HG03280 (cell line): ENCODE measurements at regions not wholly inside any gene's neighbourhood (a gene's known extent, or its start where the extent isn't known, plus 50 kb on each side); places are given as distances from the start of the nearest gene placed in this dataset.

Experiments used
- ATAC-seq: cut with Tn5 transposase; IDR thresholded peaks from one replicate; pipeline ENCODE4 v1.9.1; 2021; ENCODE audit warnings: mild to moderate bottlenecking, moderate library complexity; ENCODE audit not compliant: unreplicated experiment

DNA sequence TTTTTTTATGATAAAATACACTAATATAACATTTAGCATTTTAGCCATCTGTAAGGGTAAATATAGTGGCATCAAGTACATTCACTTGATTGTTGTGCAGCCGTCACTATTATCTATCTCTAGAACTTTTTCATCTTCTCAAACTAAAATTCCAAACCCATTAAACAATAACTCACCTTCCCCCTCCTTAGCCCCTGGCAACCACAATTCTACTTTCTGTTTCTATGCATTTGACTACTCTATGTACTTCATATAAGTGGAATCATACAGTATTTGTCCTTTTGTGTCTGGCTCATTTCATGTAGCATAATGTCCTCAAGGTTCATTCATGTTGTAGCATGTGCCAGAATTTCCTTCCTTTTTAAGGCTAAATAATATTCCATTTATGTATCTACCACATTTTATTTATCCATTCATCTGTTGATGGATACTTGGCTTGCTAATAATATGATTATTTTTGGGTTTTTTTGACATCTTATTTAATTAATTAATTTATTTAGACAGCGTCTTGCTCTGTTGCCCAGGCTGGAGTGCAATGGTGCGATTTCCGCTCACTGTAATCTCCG, 69.6 kb upstream of the MACF1 start:
- no peak for ATAC-seq

DNA sequence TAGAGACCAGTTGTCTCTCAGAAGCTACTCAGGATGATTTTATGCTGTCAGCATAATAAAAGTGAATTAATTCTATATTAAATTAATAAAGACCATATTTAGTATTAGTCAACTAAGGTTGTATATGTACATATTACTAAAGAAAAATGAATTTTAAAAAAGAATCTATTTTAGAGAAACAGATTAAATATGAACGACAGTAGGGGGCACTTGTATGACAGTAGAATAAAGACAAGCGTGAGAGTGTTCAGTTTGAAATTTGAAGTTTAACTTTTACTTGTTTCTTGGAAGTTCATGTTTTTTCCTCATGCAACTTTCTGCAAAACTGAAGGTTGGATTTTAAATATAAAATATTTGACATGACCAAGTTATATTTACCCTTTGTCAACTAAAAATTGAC, 67.9 kb upstream of the MACF1 start:
- no peak for ATAC-seq

DNA sequence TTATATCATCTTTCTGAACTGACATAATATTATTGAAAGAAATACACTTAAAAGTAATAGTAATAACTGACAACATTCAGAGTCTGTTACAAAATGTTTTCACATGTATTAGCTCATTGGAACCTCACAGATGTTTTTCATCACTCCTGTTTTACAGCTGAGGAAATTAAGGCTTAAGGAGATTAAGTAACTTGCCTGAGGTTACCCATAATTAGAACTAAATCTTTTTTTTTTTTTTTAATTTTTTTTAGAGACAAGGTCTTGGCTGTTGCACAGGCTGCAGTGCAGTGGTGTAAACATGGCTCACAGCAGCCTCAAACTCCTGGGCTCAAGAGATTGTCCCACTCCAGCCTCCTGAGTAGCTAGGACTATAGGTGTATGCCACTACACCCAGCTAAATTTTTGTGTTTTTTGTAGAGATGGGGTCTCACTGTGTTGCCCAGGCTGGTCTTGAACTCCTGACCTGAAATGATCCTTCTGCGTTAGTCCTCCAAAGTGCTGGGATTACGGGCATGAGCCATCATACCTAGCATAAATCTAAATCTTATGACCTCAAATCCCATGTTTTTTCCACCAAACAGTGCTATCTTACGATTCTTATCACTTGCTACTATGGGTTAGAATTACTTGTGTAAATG, 64.7 kb upstream of the MACF1 start:
- ATAC-seq = no peak

DNA sequence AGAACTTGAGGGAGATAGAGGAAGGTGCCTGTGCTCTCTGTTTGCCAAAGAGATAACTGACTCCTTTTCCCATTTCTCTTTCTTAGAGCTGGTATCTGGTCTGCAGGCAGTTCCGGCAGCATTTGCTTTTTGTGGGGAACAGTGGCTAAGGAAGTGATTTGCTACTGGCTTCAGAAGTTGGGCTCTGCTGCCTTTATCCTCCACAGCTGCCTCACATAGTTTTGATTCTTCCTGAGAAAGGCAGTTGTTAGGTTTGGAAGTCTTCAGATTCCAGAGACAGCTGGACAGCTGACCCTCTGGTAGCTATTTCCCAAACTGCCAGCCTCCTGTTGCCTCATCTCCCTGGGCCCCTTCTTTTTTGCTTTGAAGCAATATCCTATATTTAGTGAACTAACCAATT, 62.6 kb upstream of the MACF1 start:
- ATAC-seq = no peak

DNA sequence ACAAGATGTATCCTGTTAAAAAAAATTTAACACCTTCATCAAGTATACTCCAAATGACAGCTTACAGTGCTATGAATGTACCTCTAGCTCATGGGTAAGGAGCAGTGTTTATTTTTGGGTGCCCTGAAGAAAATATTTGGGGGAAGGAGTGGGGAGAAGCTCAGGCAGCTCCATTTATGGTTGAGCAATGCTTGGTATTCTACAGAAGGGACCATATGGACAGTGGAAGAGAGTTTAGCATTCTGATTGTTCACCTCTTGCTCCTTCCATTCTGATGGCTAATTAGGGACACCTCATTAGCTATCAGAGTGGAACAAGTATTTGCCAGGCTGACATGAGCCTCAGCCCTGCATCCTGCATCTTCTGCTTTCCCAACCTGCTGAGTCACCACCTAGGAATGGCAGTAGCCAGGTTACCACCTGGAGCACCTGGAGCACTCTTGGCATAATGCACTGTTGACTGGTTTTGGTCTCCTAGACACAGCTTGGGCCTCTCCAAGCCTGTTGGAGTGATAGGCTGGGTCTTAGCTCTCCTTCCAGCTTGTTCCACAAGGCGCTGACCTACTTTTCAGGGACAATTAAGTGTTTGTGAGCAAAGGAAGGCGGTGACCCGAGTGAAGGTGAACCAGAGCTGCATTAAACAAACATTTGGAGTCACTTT, 62.0 kb upstream of the MACF1 start:
- no peak for ATAC-seq

DNA sequence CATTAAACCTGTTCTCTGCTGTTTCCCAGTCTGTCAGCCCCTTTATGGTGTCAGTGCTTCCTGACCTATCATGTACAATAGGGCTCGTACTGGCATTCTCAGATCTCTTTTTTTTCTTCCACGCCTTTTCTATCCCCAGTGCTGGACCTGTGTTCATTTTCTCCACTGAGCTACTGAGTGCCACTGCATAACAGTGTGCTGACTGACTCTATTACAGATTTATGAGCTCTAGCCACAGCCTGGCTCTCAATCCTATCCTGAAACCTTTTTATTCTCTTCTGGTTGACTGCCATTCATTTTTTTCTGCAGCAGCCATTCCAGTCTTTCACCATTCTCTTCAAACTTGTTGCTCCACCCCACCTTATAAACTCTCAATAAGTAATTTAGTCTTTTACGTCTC, 59.6 kb upstream of the MACF1 start:
- no peak for ATAC-seq

DNA sequence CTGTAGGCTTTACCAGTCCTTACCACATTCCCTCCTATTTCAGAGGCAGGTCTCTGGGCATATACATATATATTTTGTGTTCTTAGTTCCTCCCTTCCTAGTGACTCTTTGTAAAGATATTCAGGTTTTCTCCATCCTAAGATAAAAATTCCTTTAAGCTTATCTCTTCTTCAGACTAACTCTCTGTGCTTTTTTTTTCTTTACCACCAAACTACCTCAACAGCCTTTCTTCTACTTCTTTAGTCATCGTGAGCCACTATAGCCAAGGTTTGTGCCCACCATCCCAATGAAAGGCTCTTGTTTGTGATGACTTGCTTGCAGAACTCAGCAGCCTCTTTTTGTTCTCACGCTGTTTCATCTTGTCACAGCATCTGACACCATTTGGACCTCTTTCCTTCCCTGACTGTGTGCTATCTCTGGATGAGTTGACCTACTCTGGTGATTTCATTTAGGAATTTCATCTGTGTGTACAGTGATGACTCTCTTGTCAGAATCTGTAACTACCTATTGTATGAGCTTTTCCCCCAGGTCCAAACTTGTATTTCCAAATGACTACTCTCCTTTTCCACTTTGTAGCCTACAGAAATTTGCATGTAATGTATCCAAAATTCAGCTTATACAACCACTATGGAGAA, 59.0 kb upstream of the MACF1 start:
- no peak for ATAC-seq

DNA sequence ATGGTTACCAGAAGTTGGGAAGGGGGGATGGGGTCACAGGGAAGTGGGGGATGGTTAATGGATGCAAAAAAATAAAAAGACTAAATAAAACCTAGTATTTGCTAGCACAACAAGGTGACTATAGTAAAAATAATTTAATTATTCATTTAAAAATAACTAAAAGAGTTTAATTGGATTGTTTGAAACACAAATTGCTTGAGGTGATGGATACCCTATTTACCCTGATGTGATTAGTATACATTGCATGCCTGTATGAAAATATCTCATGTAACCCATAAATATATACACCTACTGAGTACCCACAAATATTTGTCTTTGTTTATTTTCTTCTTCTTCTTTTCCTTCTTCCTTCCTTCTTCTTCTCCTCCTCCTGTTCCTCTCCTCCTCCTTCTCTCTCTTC, 57.8 kb upstream of the MACF1 start:
- no peak for ATAC-seq

DNA sequence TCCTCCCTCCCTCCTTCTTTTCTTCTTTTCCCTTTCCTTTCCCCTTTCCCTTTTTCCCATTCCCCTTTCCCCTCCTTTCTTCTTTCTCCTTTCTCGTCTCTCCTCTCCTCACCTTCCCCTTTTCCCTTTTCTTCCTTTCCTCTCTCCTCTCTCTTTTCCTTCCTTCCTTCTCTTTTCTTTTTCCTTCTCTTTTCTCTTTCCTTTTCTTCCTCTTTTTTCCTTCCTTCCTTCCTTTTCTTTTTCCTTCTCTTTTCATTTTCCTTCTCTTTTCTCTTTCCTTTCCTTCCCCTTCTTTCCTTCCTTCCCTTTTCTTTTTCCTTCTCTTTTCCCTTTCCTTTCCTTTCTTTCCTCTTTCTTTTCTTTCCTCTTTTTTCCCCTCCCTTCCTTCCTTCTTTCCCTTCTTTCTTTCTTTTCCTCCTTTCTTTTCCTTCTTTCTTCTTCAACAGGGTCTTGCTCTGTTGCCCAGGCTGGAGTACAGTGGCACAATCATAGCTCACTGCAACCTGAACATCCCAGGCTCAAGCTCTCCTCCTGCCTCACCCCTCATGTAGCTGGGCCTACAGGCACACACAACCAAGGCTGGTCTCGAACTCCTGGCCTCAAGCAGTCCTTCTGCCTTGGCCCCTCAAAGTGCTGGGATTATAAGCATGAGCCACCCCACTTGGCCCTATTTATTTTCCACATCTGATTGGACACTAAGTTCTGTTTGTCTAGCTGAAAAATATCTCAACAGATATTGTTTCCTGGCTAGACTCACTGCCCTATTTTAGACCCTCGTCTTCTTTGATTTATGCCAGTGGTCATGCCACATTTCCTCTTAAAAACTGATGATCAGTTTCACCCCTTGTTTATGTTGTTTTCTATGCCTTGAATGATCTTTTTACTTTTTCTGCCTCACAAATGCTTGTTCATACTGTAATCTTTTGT, 57.1 kb upstream of the MACF1 start:
- no peak for ATAC-seq

DNA sequence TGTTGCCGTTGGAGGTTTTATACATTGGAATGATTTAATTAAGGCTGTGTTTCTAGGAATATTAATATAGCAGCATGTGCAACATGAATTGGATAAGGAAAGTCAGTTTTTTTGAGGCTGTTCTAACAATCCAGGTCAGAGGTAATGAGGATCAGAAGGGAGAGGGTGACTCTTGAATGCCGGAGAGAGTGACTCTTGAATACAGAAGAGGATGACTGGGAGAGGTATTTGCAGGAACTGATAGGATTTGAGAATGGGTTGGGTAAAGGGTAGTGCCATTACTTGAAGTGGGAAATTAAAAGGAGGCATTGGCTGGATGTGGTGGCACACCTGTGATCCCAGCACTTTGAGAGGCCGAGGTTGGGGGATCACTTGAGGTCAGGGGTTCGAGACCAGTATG, 55.6 kb upstream of the MACF1 start:
- no peak for ATAC-seq

DNA sequence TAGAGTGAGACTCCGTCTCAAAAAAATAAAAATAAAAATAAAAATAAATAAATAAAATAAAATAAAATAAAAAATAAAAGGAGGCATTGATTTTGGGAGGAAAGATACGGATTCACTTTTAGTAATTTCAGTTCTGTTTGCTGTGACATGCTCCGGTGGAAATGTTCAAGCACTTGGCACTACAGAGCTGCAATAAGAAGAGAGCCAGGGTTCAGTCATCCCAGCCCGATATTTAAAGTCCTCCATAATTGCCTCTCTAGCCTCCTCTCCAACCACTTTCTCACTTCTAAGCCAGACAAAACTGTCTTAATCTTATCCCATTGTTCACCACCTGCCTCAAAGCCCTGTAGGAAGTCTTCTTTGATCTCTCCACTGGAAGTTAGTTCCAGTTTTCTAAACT, 55.0 kb upstream of the MACF1 start:
- no peak for ATAC-seq

DNA sequence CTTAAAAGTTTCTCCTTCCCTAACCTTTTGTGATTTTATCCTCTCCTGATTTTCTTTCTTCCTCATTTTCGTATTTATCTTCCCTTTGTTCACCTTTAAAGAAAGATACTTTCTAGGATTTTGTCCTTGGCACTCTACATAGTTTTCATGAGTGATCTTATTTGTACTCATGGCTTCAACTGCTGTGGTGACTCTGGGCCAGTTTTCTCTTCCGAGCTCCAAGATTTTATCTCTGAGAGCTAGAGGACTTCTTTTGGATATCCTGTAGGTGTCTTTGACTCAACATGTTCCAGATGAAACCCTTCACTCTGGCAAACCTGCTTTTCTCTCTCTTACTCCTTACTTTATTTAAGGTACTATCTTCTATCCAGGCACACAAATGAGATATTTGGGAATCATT, 53.7 kb upstream of the MACF1 start:
- ATAC-seq = no peak

DNA sequence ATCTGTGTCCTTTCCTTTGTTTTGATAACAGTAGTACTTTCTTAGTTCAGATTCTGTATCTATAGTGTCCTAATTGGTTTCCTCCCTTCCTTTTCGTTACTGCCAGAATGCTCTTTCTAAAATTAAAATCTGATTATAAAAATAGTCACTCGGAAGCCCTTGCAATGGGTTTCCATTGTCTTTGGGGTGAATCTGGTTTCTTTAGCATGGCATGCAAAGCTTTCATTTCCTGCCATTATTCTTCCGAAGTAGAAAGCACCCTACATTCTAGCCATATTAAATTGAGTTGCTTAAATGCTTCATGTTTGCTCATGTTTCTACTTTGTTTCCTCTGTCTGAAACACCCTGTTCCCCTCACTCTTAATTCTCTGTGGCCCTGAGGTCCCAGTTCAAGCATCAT, 53.2 kb upstream of the MACF1 start:
- no peak for ATAC-seq

DNA sequence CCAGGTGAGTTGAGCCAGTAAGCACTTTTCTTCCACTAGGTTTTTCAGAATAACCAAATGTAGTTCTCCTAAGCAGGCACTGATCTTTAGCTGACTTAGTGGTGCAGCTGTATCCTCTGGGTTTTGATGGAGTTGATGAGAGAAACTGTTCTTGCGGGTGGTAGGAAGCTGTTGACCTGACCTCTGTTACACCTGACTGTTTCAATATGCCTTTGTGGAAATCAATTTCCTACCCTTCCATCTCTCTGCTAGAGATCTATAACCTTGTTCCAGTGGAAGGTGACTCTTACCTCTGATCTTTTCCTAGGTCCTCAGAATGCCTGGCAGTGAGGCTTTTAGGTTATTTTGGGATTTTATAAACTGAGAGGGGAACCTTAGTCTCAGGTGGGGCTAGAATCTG, 51.6 kb upstream of the MACF1 start:
- ATAC-seq = no peak

DNA sequence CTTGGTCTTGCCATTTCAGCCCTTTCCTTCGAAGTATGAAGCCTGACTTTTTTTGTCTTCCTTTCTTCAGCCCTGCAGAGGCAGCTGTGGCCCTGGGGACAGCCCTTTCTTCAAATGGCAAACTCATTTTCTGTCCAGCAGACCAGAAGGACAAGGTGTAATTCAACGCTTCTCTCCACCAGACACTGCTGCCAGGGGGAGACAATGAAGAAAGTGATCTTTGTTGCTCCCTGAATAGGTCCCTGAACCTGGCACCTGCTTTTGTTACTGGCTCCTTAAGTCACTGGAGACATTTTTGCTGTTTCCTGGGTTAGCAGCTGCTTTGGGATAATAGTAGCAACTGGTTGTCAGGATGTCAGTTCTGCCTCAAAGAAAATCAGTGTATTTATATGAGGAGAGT, 50.8 kb upstream of the MACF1 start:
- no peak for ATAC-seq

DNA sequence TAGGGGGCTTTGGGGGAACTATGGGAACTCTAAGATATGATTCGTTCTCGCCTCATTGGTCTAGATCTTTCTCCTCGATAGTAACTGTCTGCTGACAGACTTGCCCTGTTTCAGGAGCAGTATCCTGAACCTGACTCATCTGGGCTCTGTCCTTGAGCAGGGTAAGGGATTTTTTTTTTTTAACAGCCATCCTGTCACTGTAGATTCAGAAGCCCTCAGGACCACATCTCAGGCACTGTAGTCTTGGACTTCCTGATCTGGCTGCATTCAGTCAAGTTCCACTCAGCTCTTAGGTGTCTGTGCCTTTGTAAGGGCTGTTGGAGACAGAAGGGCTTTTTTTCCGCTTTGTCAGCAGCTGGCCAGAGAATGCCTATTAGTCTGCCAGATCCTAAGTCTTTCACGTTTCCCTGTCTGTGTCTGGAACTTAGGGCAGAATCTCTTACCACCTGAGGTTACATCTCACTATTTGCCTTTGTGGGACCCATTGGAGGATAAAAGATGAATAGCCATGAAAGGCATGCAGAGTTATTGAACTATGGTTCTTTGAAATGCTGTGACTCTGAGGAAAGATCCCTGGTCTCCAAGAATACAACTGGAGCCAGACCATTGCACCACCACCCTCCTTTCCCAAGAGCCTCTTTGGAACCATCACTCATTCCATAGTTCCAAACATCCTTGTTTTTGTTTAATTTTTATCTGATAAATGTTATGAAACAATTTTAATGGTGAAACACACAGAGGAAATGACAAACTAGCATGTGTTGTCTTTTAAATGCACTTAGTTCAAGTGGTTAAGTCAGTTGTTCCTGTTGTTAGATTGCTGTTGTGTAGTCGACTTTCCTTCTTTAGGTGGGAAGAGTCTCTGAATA, 49.7 kb upstream of the MACF1 start:
- no peak for ATAC-seq
